HG03457 (cell line): ENCODE measurements at regions not wholly inside any gene's neighbourhood (a gene's known extent, or its start where the extent isn't known, plus 50 kb on each side); places are given as distances from the start of the nearest gene placed in this dataset.
"Not testable (repeated sequence)": the region's sequence is repeated elsewhere in the genome, so short reads cannot be mapped to it uniquely, and the experiment has no call there.

ENCODE experiments used
- ATAC-seq: cut with Tn5 transposase; IDR thresholded peaks from one replicate; pipeline ENCODE4 v1.9.1; 2021; ENCODE audit warnings: moderate number of reproducible peaks; ENCODE audit not compliant: unreplicated experiment

- no peak for ATAC-seq
Measured at GRCh38 chr2:111250448-111251030, 129.8 kb downstream of the BCL2L11 start.

GRCh38 chr2:111251711-111252110 lies 131.0 kb downstream of the BCL2L11 start:
- ATAC-seq = no peak

GRCh38 chr2:111252436-111252835 lies 131.7 kb downstream of the BCL2L11 start:
- no peak for ATAC-seq

GRCh38 chr2:111254916-111255315 lies 134.2 kb downstream of the BCL2L11 start:
- not testable (repeated sequence) for ATAC-seq

- ATAC-seq = not testable (repeated sequence)
Measured at GRCh38 chr2:111256628-111257027, 135.9 kb downstream of the BCL2L11 start.

GRCh38 chr2:111257607-111258006 lies 136.9 kb downstream of the BCL2L11 start:
- ATAC-seq = not testable (repeated sequence)

- ATAC-seq = not testable (repeated sequence)
Measured at GRCh38 chr2:111258318-111258717, 137.6 kb downstream of the BCL2L11 start.

- not testable (repeated sequence) for ATAC-seq
Measured at GRCh38 chr2:111262627-111263379, 142.1 kb downstream of the BCL2L11 start.

- not testable (repeated sequence) for ATAC-seq
Measured at GRCh38 chr2:111263380-111264017, 142.8 kb downstream of the BCL2L11 start.

- ATAC-seq = not testable (repeated sequence)
Measured at GRCh38 chr2:111264956-111265355, 144.2 kb downstream of the BCL2L11 start.

- ATAC-seq = not testable (repeated sequence)
Measured at GRCh38 chr2:111266556-111266955, 145.8 kb downstream of the BCL2L11 start.

GRCh38 chr2:111267038-111267437 lies 146.3 kb downstream of the BCL2L11 start:
- not testable (repeated sequence) for ATAC-seq

- not testable (repeated sequence) for ATAC-seq
Measured at GRCh38 chr2:111269761-111270323, 149.1 kb downstream of the BCL2L11 start.

GRCh38 chr2:111270569-111270968 lies 149.9 kb downstream of the BCL2L11 start:
- ATAC-seq = not testable (repeated sequence)

GRCh38 chr2:111271647-111272304 lies 151.1 kb downstream of the BCL2L11 start:
- ATAC-seq = not testable (repeated sequence)

GRCh38 chr2:111273007-111273406 lies 152.3 kb downstream of the BCL2L11 start:
- not testable (repeated sequence) for ATAC-seq

GRCh38 chr2:111275047-111275853 lies 154.5 kb downstream of the BCL2L11 start:
- not testable (repeated sequence) for ATAC-seq

- not testable (repeated sequence) for ATAC-seq
Measured at GRCh38 chr2:111275854-111276171, 155.1 kb downstream of the BCL2L11 start.

- not testable (repeated sequence) for ATAC-seq
Measured at GRCh38 chr2:111278133-111278532, 157.4 kb downstream of the BCL2L11 start.

- not testable (repeated sequence) for ATAC-seq
Measured at GRCh38 chr2:111280709-111281286, 160.1 kb downstream of the BCL2L11 start.
